ENCODE measurements at regions not wholly inside any gene's neighbourhood (a gene's known extent, or its start where the extent isn't known, plus 50 kb on each side); places are given as distances from the start of the nearest gene placed in this dataset.

GRCh38 chr6:25111782-25112181 lies 167.4 kb upstream of the CARMIL1 start:
- Histone ChIP-seq H2BK120ac (ENCODE audit: low read depth, low read length) (no peak overlapping the region), H3K9me3 (ENCODE audit: control insufficient read depth, insufficient read depth, low read length) (no peaks in the 10 kb centered on the region), H3K14ac (replicated peaks; ENCODE audit: low read depth, low read length) (no peak overlapping the region), H4K20me1 (ENCODE audit: insufficient read depth, low read length) (no peaks in the 10 kb centered on the region), H3K18ac (ENCODE audit: low read depth, low read length) (no peak overlapping the region), H3K4me3 (ENCODE audit: insufficient read depth, low read depth, low read length) (no peak overlapping the region), H2AK5ac (ENCODE audit: low read depth, low read length) (no peak overlapping the region), H3K9me1 (ENCODE audit: insufficient read depth, low read length) (peaks cover 3% of the 10 kb centered on the region; the same call in 1 of the 2 replicates), H3K4ac (ENCODE audit: low read depth, low read length) (no peak overlapping the region), H3K9ac (ENCODE audit: low read depth, low read length) (no peak overlapping the region), H3K27me3 (ENCODE audit: control insufficient read depth, insufficient read depth, low read length) (no peaks in the 10 kb centered on the region), H3K27ac (ENCODE audit: insufficient read depth, low read length) (no peak overlapping the region), H2AFZ (replicated peaks; ENCODE audit: low read length, poor library complexity) (no peak overlapping the region), H3K79me1 (ENCODE audit: low read depth in 1 of 2, low read length in 2 of 2) (no peaks in the 10 kb centered on the region), H2BK5ac (ENCODE audit: low read depth, low read length, poor library complexity, severe bottlenecking) (no peak overlapping the region), H3K23ac (ENCODE audit: low read depth, low read length) (no peak overlapping the region), H2BK15ac (ENCODE audit: low read depth, low read length) (no peak overlapping the region), H4K91ac (ENCODE audit: insufficient read depth, low read depth, low read length) (no peak overlapping the region), H3K56ac (ENCODE audit: extremely low read depth, insufficient read depth, low read length) (no peak overlapping the region), H3K4me2 (ENCODE audit: low read depth, low read length) (no peak overlapping the region), H3K4me1 (ENCODE audit: control insufficient read depth, insufficient read depth, low read length) (no peaks in the 10 kb centered on the region), H3K36me3 (ENCODE audit: control insufficient read depth, insufficient read depth, low read length) (no peaks in the 10 kb centered on the region), H4K5ac (ENCODE audit: low read depth, low read length) (no peak overlapping the region), H2AK9ac (replicated peaks; ENCODE audit: low read depth, low read length, poor library complexity) (no peak overlapping the region), H4K8ac (ENCODE audit: low read depth in 2 of 2, low read length in 2 of 2) (no peak overlapping the region), H2BK20ac (ENCODE audit: low read depth, low read length) (no peak overlapping the region)
- no peak for ATAC-seq (ENCODE audit: low read depth)
- no CpG with 5 or more reads among the region's 1 CpG for WGBS, 2 experiments (ENCODE audit: extremely low coverage in 2 of 2, insufficient read length in 1 of 2)
- ChIA-PET POLR2A (ENCODE audit: unreplicated experiment) (no interaction called here), CTCF (no interaction called here)
- TF ChIP-seq RFX5 (IDR thresholded peaks at IDR 0.05; ENCODE audit: low read depth, low read length), result no peak
- no peak for TF ChIP-seq BHLHE40 (IDR thresholded peaks at IDR 0.05; ENCODE audit: low read depth, low read length)
- TF ChIP-seq, protein P1, sequence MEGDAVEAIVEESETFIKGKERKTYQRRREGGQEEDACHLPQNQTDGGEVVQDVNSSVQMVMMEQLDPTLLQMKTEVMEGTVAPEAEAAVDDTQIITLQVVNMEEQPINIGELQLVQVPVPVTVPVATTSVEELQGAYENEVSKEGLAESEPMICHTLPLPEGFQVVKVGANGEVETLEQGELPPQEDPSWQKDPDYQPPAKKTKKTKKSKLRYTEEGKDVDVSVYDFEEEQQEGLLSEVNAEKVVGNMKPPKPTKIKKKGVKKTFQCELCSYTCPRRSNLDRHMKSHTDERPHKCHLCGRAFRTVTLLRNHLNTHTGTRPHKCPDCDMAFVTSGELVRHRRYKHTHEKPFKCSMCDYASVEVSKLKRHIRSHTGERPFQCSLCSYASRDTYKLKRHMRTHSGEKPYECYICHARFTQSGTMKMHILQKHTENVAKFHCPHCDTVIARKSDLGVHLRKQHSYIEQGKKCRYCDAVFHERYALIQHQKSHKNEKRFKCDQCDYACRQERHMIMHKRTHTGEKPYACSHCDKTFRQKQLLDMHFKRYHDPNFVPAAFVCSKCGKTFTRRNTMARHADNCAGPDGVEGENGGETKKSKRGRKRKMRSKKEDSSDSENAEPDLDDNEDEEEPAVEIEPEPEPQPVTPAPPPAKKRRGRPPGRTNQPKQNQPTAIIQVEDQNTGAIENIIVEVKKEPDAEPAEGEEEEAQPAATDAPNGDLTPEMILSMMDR (conservative IDR thresholded peaks at IDR 0.05; ENCODE audit: low read depth, low read length), result no peak
- no peak for TF ChIP-seq RAD21 (IDR thresholded peaks at IDR 0.05; ENCODE audit: low read length)
- TF ChIP-seq, protein P2, sequence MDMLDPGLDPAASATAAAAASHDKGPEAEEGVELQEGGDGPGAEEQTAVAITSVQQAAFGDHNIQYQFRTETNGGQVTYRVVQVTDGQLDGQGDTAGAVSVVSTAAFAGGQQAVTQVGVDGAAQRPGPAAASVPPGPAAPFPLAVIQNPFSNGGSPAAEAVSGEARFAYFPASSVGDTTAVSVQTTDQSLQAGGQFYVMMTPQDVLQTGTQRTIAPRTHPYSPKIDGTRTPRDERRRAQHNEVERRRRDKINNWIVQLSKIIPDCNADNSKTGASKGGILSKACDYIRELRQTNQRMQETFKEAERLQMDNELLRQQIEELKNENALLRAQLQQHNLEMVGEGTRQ (IDR thresholded peaks at IDR 0.05; ENCODE audit: low read depth, low read length), result no peak
- TF ChIP-seq, protein P3, sequence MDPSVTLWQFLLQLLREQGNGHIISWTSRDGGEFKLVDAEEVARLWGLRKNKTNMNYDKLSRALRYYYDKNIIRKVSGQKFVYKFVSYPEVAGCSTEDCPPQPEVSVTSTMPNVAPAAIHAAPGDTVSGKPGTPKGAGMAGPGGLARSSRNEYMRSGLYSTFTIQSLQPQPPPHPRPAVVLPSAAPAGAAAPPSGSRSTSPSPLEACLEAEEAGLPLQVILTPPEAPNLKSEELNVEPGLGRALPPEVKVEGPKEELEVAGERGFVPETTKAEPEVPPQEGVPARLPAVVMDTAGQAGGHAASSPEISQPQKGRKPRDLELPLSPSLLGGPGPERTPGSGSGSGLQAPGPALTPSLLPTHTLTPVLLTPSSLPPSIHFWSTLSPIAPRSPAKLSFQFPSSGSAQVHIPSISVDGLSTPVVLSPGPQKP (IDR thresholded peaks at IDR 0.05; ENCODE audit: borderline replicate concordance, low read depth, low read length), result no peak
- no peak for DNase-seq
- intact Hi-C loops (cut with micrococcal nuclease) (no loop called here), dilution Hi-C loops (cut with HindIII; ENCODE audit: low sequenced_read_pairs, unreplicated experiment) (no loop called here), in situ Hi-C loops (cut with MboI; ENCODE audit: low sequenced_read_pairs) (no loop called here)
- no TSS peak for BruUV-seq (replicated peaks)

Data from IMR-90 (cell line).